ENCODE measurements at regions not wholly inside any gene's neighbourhood (a gene's known extent, or its start where the extent isn't known, plus 50 kb on each side); places are given as distances from the start of the nearest gene placed in this dataset.

- DNase-seq, result no peak
Observed at GRCh38 chr7:49255054-49255453, 330.7 kb downstream of the CDC14C start.

GRCh38 chr7:49260538-49260937, 336.2 kb downstream of the CDC14C start:
- DNase-seq, result no peak

- DNase-seq, result no peak
Observed at GRCh38 chr7:49261928-49262327, 337.6 kb downstream of the CDC14C start.

DNA sequence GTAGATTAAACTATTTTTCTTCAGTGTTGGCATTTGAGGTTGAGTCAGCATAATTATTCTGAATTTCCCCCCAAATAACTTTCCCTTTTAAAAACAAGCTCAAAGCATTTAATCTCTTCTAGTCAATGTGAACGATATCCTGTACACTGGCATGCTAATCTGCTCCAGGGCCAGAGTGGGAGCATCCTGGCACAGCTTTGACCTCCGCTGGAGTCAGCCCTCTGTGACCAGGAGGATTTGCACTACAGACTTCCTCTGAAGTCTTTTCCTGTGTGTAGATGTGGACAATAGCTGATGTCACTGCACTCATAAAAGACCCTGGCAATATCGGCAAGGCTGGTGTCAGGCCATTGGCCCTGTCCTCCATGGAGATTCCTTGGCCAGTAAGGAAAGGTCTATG, 340.2 kb downstream of the CDC14C start:
- DNase-seq, result no peak

DNA sequence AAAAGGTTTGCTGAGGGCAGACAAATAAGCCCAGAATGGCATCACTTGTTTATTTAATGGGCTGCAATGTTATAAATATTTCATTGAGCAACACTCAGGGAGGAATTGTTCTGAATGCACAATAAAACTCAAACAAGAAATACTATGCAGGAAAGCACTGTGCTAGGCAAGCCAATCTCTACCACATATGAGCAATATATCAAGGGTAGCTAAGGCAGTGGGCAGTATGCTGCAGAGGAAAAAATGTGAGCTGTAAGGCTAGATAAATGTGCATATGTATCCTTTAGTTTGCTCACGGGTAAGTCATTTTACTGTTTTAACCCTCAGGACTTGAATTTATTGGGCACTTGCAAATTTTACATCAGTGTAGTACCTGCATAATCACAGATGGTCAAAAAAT, 349.6 kb downstream of the CDC14C start:
- DNase-seq, result no peak

DNA sequence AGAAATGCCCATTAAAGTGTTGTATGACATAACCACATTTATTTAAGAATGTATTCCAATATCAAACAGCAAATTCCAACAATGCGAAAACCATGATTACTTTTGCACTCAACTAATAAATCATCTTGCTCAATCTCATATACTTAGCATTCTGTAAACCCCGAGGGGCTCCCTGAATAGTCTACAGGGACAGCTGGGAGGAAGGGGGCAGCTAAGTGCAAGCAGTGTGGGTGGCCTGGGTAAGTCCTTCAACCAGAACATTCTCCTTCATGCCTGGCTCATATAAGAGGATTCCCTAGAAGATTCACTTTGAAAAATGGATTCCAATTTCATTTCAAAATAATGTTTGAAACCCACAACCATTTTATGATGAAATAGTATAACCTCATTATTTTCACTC, 355.5 kb downstream of the CDC14C start:
- DNase-seq, result no peak

GRCh38 chr7:49287653-49288052, 363.3 kb downstream of the CDC14C start:
- no peak for DNase-seq

DNA sequence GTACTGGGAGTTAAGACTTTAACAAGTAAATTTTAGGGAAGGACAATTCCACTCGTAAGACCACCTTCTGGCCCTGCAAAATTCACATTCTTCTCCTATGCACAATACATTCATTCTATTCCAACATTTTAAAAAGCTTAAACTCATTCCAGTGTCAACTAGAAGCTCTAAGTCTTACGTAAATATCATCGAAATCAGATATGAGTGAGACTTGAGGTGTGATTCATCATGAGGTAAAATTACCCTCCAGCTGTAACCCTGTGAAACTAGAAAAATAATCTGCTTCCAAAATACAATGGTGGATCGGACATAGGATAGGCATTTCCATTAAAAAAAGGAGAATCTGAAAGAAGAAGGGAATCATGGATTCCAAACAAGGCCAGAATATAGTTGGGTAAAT, 370.3 kb downstream of the CDC14C start:
- DNase-seq, result no peak

DNA sequence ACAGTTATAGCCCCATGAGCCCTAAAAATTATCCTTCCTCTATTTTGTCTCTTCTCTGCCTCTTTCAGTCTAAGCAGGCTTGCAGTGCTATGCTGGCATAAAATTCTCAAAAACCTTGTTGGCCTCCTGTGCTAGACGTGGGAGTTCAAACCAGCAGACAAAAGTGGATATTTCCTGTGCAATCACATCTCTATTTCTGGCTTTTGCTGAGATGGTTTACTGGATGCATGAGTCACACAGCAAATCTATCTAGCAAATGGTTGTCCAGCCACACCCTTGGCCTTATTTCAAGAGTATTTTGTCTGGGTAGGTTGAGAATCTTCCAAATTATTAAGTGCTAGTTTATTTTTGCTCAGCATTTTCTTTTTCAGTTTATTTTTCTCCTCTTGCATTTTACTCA, 370.8 kb downstream of the CDC14C start:
- DNase-seq, result no peak

GRCh38 chr7:49297958-49298357, 373.6 kb downstream of the CDC14C start:
- DNase-seq, result no peak

- no peak for DNase-seq
Observed at GRCh38 chr7:49308787-49309186, 384.4 kb downstream of the CDC14C start.

GRCh38 chr7:49320083-49320482, 395.7 kb downstream of the CDC14C start:
- no peak for DNase-seq

DNA sequence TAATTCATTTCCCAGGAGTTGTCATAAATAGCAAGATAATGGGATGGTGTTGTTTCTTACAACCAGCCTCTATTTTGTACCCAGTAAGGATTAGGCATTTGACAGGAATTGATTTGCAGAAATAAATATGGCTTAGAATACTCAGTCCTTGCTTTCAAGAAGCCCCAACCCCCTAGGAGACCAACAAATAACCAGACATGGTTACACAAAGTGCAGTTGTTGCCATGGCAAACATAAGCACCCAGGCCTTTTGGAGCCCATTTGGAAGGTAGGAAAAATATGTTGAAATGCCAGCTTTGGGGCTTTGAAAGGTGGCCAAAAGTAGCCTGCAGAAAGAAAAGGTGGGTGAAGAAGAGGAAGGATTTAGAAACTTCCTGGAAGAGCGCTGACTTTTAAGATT, 397.5 kb downstream of the CDC14C start:
- DNase-seq, result no peak

- no peak for DNase-seq
Observed at GRCh38 chr7:49322476-49322875, 398.1 kb downstream of the CDC14C start.

DNA sequence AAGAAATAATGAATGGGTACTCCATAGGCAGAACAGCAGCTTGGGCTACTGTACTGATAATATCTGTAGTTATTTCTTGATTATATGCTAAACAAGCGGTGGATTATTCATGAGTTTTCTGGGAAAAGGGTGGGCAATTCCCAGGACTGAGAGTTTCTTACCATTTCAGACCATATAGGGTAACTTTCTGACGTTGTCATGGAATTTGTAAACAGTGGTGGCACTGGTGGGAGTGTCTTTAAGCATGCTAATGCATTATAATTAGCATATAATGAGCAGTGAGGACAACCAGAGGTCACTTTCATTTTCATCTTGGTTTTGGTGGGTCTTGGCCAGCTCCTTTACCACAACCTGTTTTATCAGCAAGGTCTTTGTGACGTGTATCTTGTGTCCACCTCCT, 399.7 kb downstream of the CDC14C start:
- DNase-seq, result no peak

- DNase-seq, result no peak
Observed at GRCh38 chr7:49324707-49325106, 400.4 kb downstream of the CDC14C start.

DNA sequence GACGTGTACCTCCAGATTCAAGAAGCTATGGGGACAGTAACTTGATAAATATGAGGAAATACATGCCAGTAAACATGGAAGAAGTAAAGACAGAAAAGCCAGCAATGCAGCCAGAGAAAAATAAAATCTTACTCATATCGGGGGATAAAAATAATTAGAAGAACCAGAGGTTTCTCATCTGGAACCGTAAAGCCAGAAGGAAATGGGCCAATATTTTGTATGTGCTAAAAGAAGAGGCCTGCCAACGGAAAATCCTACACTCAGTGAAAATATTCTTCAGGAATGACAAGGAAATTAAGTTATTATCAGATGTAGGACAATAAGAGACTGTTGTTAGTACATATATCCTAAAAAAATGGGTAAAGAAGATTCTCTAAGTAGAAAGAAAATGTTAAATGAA, 401.2 kb downstream of the CDC14C start:
- no peak for DNase-seq

GRCh38 chr7:49327155-49327554, 402.8 kb downstream of the CDC14C start:
- no peak for DNase-seq

- no peak for DNase-seq
Observed at GRCh38 chr7:49333180-49333881, 409.0 kb downstream of the CDC14C start.

DNA sequence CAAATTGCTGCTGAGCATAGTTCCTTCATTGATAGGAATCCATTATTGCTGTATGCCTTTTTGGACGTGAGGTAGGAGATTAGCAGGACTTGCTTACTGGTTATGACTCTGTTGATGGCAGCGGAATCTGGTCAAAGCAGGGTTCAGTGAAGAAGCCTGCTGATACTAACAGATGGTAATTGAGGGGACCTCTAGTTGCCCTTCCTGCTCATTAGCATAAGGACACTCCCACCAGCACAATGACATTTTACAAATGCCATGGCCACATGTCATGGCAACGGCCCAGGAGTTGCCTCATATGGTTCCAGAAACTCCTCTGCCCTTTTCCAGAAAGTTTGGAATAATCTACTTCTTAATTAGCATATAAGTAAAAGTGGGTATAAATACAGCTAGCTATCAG, 417.5 kb downstream of the CDC14C start:
- DNase-seq, result no peak

DNA sequence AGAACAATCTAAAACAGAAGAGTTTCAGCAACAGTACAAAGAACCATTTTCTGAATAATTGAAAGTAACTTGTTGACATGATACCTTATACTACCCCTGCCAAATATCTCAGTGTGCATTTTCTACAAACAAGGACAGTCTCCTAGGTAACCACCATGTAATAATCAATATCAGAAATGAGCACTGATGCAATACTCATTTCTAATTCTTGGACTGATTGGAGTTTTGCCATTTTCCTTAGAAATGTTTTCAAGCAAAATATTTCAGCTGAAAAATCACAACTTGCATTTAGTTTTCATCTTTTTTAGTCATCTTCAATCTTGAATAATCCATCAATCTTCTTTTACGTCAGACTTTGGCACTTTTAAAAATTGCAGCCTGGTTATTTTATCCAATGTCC, 420.2 kb downstream of the CDC14C start:
- DNase-seq, result no peak

GRCh38 chr7:49346195-49346899, 422.0 kb downstream of the CDC14C start:
- DNase-seq, result no peak

DNA sequence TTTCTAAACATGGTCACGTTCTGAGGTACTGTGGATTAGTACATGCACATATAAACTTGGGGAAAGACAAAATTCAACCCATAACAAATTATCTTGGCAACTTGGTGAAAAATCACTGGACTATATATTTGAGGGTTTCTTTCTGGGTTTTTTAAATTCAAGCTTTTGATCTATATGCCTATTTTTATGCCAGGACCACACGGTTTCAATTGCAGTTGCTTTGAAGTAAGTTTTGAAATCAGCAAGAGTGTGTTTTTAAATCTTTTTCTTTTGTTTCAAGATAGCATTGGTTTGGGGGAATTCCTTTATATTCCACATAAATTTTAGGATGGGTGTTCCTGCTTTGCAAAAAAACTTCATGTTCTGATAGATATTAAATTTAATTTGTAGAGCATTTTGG, 406.4 kb upstream of the VWC2 start:
- no peak for DNase-seq

DNA sequence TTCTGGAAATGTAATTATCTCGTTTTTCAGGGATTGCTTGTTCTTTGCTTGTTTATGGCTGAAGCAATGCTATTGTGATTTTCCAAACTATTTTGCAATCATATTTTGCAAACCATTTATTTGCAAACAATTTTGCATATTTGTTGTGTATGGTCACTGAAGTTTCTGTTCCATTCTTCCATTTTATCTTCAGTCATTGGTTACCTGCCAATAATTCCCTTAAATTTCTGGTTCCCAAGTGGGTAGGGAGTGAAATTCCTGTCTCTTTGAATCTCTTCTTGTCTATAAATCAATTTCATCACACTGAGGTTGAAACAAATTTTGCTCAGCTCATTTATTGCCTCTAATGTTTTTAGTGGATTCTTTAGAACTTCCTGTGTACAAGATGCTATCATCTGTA, 401.7 kb upstream of the VWC2 start:
- no peak for DNase-seq

DNA sequence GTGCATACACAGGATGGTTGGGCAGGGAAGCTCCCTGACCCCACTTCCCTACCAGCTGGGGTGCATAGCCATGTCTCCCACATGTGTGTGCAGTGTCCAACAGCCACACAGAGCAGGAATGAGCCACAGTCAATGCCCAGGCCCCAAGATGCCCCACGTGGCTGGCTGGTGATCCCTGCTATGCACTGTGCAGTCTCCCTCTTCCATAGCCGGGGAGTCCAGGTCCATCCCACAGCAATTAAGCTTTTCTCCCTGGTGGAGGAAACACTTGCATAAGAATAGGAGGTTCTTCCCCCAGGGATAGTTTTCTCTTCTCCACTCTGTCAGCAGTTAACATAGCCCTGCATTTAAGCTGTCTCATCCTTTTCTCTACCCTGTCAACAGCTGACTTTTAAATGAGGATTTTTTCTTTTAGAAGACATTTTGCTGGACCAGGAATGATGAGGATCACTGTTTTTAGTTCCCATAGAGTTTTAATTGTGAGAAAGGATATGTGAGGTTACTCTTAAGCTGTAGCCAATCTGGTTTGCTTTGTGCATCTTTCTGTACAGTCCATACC, 396.5 kb upstream of the VWC2 start:
- no peak for DNase-seq

Measured in DMS79 treated with DMSO at 0.1 percent for 48 hours (cell line).